BLaER1 treated with 17β-estradiol and CSF1 and Interleukin-3, amounts not matched to agents 10 nM and 100 nM (cell line): ENCODE measurements at regions not wholly inside any gene's neighbourhood (a gene's known extent, or its start where the extent isn't known, plus 50 kb on each side); places are given as distances from the start of the nearest gene placed in this dataset.

ENCODE experiments used
- H3K27ac ChIP-seq, 11 experiments: shearing (Covaris generic); formaldehyde crosslinking; 2 replicates each; pipeline ENCODE4 v1.8.1; 2022
- H3K27me3 ChIP-seq, 11 experiments: shearing (Covaris generic); formaldehyde crosslinking; 2 replicates each; pipeline ENCODE4 v1.8.1; 2022
- H3K36me3 ChIP-seq, 11 experiments: shearing (Covaris generic); formaldehyde crosslinking; 2 replicates each; pipeline ENCODE4 v1.8.1; 2022
- H3K4me1 ChIP-seq, 10 experiments: shearing (Covaris generic); formaldehyde crosslinking; 2 replicates each; pipeline ENCODE4 v1.8.1; 2022
- H3K4me2 ChIP-seq, 11 experiments: shearing (Covaris generic); formaldehyde crosslinking; 2 replicates each; pipeline ENCODE4 v1.8.1; 2022
- H3K4me3 ChIP-seq, 10 experiments: shearing (Covaris generic); formaldehyde crosslinking; 2 replicates each; pipeline ENCODE4 v1.8.1; 2022
- H3K9ac ChIP-seq, 11 experiments: shearing (Covaris generic); formaldehyde crosslinking; 2 replicates each; pipeline ENCODE4 v1.8.1; 2022
- H3K9me3 ChIP-seq, 11 experiments: shearing (Covaris generic); formaldehyde crosslinking; replicated peaks in 1 of 11; 2 replicates each; pipeline ENCODE4 v1.8.1; 2022
- H4K20me1 ChIP-seq, 11 experiments: shearing (Covaris generic); formaldehyde crosslinking; 2 replicates each; pipeline ENCODE4 v1.8.1; 2022
- Cebpa-rat ChIP-seq, 11 experiments: shearing (Covaris generic); IDR thresholded peaks; 2 replicates each; pipeline ENCODE4 v1.8.1; 2022

DNA sequence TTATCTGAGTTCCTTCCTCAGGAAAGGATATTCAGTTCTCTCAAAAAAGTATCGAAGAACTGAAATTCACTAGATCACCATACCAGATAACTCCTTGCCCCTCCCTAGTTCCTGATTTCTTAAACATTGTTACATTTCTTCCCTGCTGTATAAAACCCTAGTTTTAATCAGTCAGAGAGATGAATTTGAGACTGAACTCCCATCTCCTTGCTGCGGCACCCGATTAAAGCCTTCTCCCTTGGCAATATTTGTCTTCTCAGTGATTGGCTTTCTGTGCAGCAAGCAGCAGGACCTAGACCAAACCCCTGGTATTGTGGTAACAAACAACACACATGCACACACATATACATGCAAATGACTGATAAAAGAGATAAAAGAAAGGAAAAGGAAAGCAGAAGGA is 1364.6 kb upstream of the GJE1 start:
- no peaks in the 10 kb centered on the region for H4K20me1 ChIP-seq
- no peak for TF ChIP-seq Cebpa-rat (IDR thresholded peaks at IDR 0.05)
- peaks cover 32 to 51% (median 41%) of the 10 kb centered on the region in 11 experiments for H3K9me3 ChIP-seq
- H3K36me3 ChIP-seq: no peaks in the 10 kb centered on the region
- H3K27ac ChIP-seq: no peak overlapping the region
- peaks cover 0 to 6% (median 0%) of the 10 kb centered on the region in 10 experiments; a peak in 3 of 20 replicates for H3K4me1 ChIP-seq
- no peak overlapping the region for H3K4me3 ChIP-seq
- no peak overlapping the region for H3K9ac ChIP-seq
- H3K27me3 ChIP-seq: no peaks in the 10 kb centered on the region
- H3K4me2 ChIP-seq: no peak overlapping the region

DNA sequence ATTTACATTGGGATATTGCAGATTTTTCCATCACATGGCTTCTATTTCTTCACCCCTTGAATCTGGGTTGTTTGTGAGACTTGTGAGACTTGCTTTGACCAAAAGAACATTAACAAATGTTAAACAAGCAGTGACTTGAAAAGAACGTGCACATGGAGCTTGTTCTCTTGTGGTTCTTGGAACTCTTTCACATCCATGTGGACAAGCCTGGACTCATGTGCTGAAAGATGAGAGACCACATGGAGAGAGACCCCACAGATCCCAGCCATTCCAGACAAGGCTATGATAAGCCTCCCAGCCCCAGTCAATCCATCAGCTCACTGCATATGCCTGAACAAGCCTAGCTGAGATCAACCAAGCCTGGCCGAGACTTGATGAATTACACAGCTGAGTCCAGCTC is 1365.7 kb upstream of the GJE1 start:
- no peak overlapping the region for H3K4me2 ChIP-seq
- H3K4me1 ChIP-seq: no peaks in the 10 kb centered on the region
- peaks cover 31 to 48% (median 40%) of the 10 kb centered on the region in 11 experiments for H3K9me3 ChIP-seq
- no peaks in the 10 kb centered on the region for H3K27me3 ChIP-seq
- H3K27ac ChIP-seq: no peak overlapping the region
- no peak for TF ChIP-seq Cebpa-rat (IDR thresholded peaks at IDR 0.05)
- no peaks in the 10 kb centered on the region for H3K36me3 ChIP-seq
- no peaks in the 10 kb centered on the region for H4K20me1 ChIP-seq
- H3K9ac ChIP-seq: no peak overlapping the region
- no peak overlapping the region for H3K4me3 ChIP-seq

DNA sequence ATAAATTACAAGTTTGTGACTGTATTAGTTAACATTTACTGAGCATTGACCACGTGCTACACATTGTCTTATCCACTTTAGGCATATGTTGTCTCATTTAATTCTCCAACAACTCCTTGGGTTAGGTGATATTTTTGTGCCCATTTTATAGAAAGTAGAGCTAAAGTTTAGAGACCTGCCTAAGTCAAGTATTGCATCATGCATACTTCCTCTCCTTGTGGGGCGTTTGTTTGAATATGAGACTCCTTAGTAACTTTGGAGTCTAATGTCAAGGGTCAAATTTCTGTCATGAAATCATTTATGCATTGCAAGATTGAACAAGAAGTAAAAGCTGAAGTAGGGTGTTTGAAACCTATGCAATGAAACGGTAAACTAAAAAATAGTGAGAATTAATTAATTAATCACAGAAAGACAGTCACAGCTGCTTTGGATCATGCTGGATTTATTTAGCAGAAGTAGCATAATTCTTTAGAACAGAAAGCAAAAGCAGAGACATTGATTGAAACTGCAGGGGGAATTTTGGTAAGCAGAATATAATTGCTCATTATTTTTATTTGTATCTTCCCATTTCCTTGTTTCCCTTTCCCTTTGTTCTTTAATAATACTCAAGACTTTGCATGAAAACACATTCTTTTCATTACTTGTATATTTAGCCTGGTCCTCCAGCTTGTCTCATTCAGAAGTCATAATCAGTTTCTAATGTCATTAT is 1374.4 kb upstream of the GJE1 start:
- Histone ChIP-seq H3K9ac (no peak overlapping the region), H3K9me3 (peaks cover 0 to 4% (median 0%) of the 10 kb centered on the region in 11 experiments; a peak in 2 of 22 replicates), H3K36me3 (no peaks in the 10 kb centered on the region), H3K4me1 (no peaks in the 10 kb centered on the region), H3K4me3 (no peak overlapping the region), H3K4me2 (no peak overlapping the region), H4K20me1 (no peaks in the 10 kb centered on the region), H3K27ac (no peak overlapping the region), H3K27me3 (no peaks in the 10 kb centered on the region)
- no peak for TF ChIP-seq Cebpa-rat (IDR thresholded peaks at IDR 0.05)

DNA sequence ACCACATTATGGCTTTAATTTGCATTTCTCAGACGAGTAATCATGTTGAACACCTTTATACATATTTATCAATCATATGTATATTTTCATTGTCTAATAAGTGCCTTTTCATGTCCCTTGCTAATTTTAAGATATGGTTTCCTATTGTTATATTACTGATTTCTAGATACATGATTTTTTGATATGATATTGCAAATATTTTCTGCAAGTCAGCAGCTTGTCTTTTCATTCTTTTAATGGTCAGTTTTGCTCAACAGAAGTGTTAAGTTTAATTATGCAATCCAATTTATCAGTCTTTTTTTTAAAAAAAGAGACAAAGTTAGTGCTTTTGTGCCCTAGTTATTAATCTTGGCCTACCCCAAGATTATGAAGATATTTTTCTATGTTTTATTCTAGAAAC is 1377.8 kb upstream of the CITED2 start:
- peaks cover 0 to 7% (median 0%) of the 10 kb centered on the region in 10 experiments; a peak in 1 of 20 replicates for H3K4me1 ChIP-seq

DNA sequence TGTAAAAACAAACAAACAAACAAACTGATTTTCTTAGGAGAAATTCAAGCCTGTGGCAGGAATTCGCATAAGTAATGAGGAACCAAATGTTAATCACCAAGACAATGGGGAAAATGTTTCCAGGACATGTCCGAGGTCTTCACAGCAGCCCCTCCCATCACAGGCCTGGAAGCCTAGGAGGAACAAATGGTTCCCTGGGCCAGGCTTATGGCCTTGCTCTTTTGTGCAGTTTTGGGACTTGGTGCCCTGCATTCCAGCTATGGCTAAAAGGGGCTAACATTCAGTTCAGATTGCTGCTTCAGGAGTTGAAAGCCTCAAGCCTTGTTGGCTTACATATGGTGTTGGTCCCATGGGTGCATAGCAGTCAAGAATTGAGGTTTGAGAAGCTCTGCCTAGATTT is 1372.7 kb upstream of the CITED2 start:
- H3K4me1 ChIP-seq: peaks cover 0 to 16% (median 3%) of the 10 kb centered on the region in 10 experiments; a peak in 7 of 20 replicates
- peaks cover 0 to 4% (median 0%) of the 10 kb centered on the region in 11 experiments; a peak in 1 of 22 replicates for H3K36me3 ChIP-seq
- H3K4me2 ChIP-seq: no peak overlapping the region
- no peaks in the 10 kb centered on the region for H4K20me1 ChIP-seq
- no peaks in the 10 kb centered on the region for H3K27me3 ChIP-seq
- TF ChIP-seq Cebpa-rat (IDR thresholded peaks at IDR 0.05): no peak
- H3K9ac ChIP-seq: no peak overlapping the region
- peaks cover 23 to 63% (median 51%) of the 10 kb centered on the region in 11 experiments for H3K9me3 ChIP-seq
- H3K4me3 ChIP-seq: no peak overlapping the region
- H3K27ac ChIP-seq: no peak overlapping the region

More for the DNA sequence above, 1377.8 kb upstream of the CITED2 start:
- Histone ChIP-seq H4K20me1 (no peaks in the 10 kb centered on the region), H3K9ac (no peak overlapping the region), H3K36me3 (peaks cover 0 to 4% (median 0%) of the 10 kb centered on the region in 11 experiments; a peak in 1 of 22 replicates), H3K27ac (no peak overlapping the region), H3K4me3 (no peak overlapping the region), H3K27me3 (no peaks in the 10 kb centered on the region), H3K4me2 (no peak overlapping the region), H3K9me3 (peaks cover 19 to 35% (median 28%) of the 10 kb centered on the region in 11 experiments)
- TF ChIP-seq Cebpa-rat (IDR thresholded peaks at IDR 0.05): no peak

DNA sequence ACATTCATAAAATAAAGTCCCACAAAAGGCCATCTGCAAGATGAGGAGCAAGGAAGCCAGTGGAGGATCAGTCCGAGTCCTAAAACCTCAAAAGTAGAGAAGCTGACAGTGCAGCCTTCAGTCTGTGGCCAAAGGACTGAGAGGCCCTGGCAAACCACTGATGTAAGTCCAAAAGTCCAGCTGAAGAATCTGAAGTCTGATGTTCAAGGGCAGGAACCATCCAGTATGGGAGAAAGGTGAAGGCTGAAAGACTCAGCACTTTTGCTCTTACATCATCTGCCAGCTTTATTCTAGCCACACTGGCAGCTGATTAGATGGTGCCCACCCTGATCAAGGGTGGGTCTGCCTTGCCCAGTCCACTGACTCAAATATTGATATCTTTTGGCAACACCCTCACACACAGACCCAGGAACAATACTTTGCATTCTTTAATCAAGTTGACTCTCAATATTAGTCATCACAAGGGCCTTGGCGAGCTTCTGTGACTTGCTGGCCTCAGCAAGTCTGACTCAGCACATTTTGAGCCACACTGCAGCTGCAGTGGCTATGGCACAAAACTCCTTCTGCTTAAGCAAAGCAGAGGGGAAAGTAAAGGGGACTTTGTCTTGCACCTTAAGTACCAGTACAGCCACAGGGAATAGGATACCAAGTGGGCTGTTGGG is 1370.3 kb upstream of the CITED2 start:
- H3K9ac ChIP-seq: no peak overlapping the region

DNA sequence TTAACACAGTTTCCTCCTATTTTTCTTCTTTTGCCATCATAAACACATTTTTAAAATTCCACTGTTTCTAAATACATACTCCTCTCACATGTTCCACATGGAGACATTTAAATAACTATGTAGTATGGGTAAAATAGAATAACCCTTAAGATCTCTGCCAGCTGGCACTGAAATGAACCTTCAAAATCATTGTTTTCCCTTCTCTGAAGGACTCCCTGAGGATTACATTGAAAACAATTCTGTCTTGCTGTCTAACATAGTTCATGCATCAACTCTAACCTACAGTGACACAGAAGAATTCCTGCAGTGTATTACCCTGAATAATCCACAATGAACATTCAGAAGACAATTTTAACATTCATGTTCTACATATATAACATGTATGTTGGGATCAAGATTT is 1361.8 kb upstream of the CITED2 start:
- Histone ChIP-seq H3K27ac (no peak overlapping the region), H3K4me2 (no peak overlapping the region), H3K36me3 (no peaks in the 10 kb centered on the region), H3K27me3 (no peaks in the 10 kb centered on the region), H3K4me1 (peaks cover 0 to under 1% (median 0%) of the 10 kb centered on the region in 10 experiments; a peak in 4 of 20 replicates), H3K9me3 (no peaks in the 10 kb centered on the region; a peak in 1 of 22 replicates), H3K9ac (no peak overlapping the region), H4K20me1 (no peaks in the 10 kb centered on the region), H3K4me3 (no peak overlapping the region)
- TF ChIP-seq Cebpa-rat (IDR thresholded peaks at IDR 0.05): no peak

More for the DNA sequence above, 1370.3 kb upstream of the CITED2 start:
- H3K4me1 ChIP-seq: peaks cover 0 to 16% (median 6%) of the 10 kb centered on the region in 10 experiments; a peak in 12 of 20 replicates
- no peak for TF ChIP-seq Cebpa-rat (IDR thresholded peaks at IDR 0.05)
- no peak overlapping the region for H3K4me3 ChIP-seq
- H4K20me1 ChIP-seq: no peaks in the 10 kb centered on the region
- 0 out of 22 replicates have a peak overlapping the region, but pooled peaks of 1 of the 11 experiments have one; percentile 24 for H3K27ac ChIP-seq
- H3K27me3 ChIP-seq: no peaks in the 10 kb centered on the region
- peaks cover 23 to 54% (median 48%) of the 10 kb centered on the region in 11 experiments for H3K9me3 ChIP-seq
- peaks cover 0 to 4% (median 0%) of the 10 kb centered on the region in 11 experiments; a peak in 1 of 22 replicates for H3K36me3 ChIP-seq
- H3K4me2 ChIP-seq: peak overlapping the region in 3 of 11 experiments; percentile 23 to 49 (median 39); a peak in 5 of 22 replicates

DNA sequence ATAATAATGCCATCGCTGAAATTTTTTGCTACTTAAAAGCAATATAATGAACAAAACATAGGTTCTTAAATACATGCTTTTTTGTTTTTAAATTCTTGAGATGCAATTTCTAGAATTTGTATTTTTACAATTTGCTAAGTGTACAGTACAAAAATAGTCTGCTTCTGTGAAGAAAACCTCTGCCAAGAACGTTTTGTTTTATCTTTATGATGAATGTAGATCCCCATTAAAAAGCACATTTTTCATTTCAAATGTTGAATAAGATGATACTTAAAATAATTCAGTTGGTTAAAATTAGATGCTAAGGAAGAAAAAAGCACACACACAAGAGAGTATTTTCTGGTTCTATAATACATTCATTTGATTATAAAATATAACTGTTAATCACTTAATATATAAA is 1358.5 kb upstream of the CITED2 start:
- no peaks in the 10 kb centered on the region for H3K27me3 ChIP-seq
- H3K4me3 ChIP-seq: no peak overlapping the region
- no peak for TF ChIP-seq Cebpa-rat (IDR thresholded peaks at IDR 0.05)
- no peak overlapping the region for H3K9ac ChIP-seq
- H4K20me1 ChIP-seq: no peaks in the 10 kb centered on the region
- no peaks in the 10 kb centered on the region for H3K36me3 ChIP-seq
- no peaks in the 10 kb centered on the region for H3K4me1 ChIP-seq
- H3K4me2 ChIP-seq: no peak overlapping the region
- no peaks in the 10 kb centered on the region; a peak in 1 of 22 replicates for H3K9me3 ChIP-seq
- H3K27ac ChIP-seq: no peak overlapping the region

DNA sequence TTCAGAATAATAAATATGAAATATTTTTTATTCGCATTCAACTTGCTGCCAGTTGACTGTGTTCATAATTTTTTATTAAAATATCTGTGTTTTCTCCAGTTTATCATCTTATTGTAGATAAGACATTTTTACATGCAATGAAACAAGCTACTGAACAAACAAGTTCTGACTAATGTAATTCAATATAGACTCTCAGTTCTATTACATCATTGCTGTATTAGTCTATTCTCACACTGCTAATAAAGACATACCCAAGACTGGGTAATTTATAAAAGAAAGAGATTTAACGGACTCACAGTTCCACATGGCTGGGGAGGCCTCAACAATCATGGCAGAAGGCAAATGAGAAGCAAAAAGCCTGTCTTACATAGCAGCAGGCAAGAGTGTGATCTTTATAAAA is 1357.7 kb upstream of the CITED2 start:
- no peak overlapping the region for H3K4me2 ChIP-seq
- no peaks in the 10 kb centered on the region for H4K20me1 ChIP-seq
- H3K9me3 ChIP-seq: no peaks in the 10 kb centered on the region
- H3K27me3 ChIP-seq: no peaks in the 10 kb centered on the region
- no peaks in the 10 kb centered on the region for H3K36me3 ChIP-seq
- H3K9ac ChIP-seq: no peak overlapping the region
- TF ChIP-seq Cebpa-rat (IDR thresholded peaks at IDR 0.05): no peak
- H3K27ac ChIP-seq: no peak overlapping the region
- H3K4me1 ChIP-seq: no peaks in the 10 kb centered on the region
- H3K4me3 ChIP-seq: no peak overlapping the region
